IPS DF 4.7 (cell line): ENCODE measurements at regions not wholly inside any gene's neighbourhood (a gene's known extent, or its start where the extent isn't known, plus 50 kb on each side); places are given as distances from the start of the nearest gene placed in this dataset.
"Not testable (repeated sequence)": the region's sequence is repeated elsewhere in the genome, so short reads cannot be mapped to it uniquely, and the experiment has no call there.

Experiments used
- DNase-seq: peaks from one replicate; pipeline ENCODE4 v3.0.0-alpha.2; 2013; ENCODE audit warnings: low spot score; ENCODE audit errors: extremely low read depth

GRCh38 chr3:162385387-162385786, 888.8 kb downstream of the OTOL1 start:
- no peak for DNase-seq

GRCh38 chr3:162390891-162391290, 894.3 kb downstream of the OTOL1 start:
- no peak for DNase-seq

- no peak for DNase-seq
Observed at GRCh38 chr3:162391301-162391700, 894.7 kb downstream of the OTOL1 start.

GRCh38 chr3:162395496-162395895, 898.9 kb downstream of the OTOL1 start:
- no peak for DNase-seq

GRCh38 chr3:162398554-162398953, 901.9 kb downstream of the OTOL1 start:
- DNase-seq, result no peak

GRCh38 chr3:162400697-162401096, 904.1 kb downstream of the OTOL1 start:
- DNase-seq, result no peak

- DNase-seq, result not testable (repeated sequence)
Observed at GRCh38 chr3:162411556-162411955, 914.9 kb downstream of the OTOL1 start.

- no peak for DNase-seq
Observed at GRCh38 chr3:162421721-162422120, 925.1 kb downstream of the OTOL1 start.

- no peak for DNase-seq
Observed at GRCh38 chr3:162428192-162428591, 931.6 kb downstream of the OTOL1 start.

GRCh38 chr3:162435750-162436149, 939.1 kb downstream of the OTOL1 start:
- DNase-seq, result no peak

- DNase-seq, result no peak
Observed at GRCh38 chr3:162436826-162437225, 940.2 kb downstream of the OTOL1 start.

GRCh38 chr3:162437480-162437879, 940.9 kb downstream of the OTOL1 start:
- no peak for DNase-seq

- DNase-seq, result no peak
Observed at GRCh38 chr3:162441716-162442115, 945.1 kb downstream of the OTOL1 start.

- no peak for DNase-seq
Observed at GRCh38 chr3:162443376-162443775, 946.8 kb downstream of the OTOL1 start.

GRCh38 chr3:162468791-162469190, 972.2 kb downstream of the OTOL1 start:
- DNase-seq, result no peak

GRCh38 chr3:162487138-162487537, 990.5 kb downstream of the OTOL1 start:
- no peak for DNase-seq

GRCh38 chr3:162489853-162490252, 993.2 kb downstream of the OTOL1 start:
- DNase-seq, result no peak

- DNase-seq, result no peak
Observed at GRCh38 chr3:162491952-162492351, 995.3 kb downstream of the OTOL1 start.

- no peak for DNase-seq
Observed at GRCh38 chr3:162492446-162493081, 996.0 kb downstream of the OTOL1 start.

GRCh38 chr3:162498626-162499025, 1002.0 kb downstream of the OTOL1 start:
- no peak for DNase-seq

- DNase-seq, result no peak
Observed at GRCh38 chr3:162507397-162507796, 1010.8 kb downstream of the OTOL1 start.

GRCh38 chr3:162512488-162512887, 1015.9 kb downstream of the OTOL1 start:
- no peak for DNase-seq

- DNase-seq, result no peak
Observed at GRCh38 chr3:162517110-162517509, 1020.5 kb downstream of the OTOL1 start.

- DNase-seq, result no peak
Observed at GRCh38 chr3:162521669-162522068, 1025.1 kb downstream of the OTOL1 start.
